ENCODE measurements at regions not wholly inside any gene's neighbourhood (a gene's known extent, or its start where the extent isn't known, plus 50 kb on each side); places are given as distances from the start of the nearest gene placed in this dataset.

DNA sequence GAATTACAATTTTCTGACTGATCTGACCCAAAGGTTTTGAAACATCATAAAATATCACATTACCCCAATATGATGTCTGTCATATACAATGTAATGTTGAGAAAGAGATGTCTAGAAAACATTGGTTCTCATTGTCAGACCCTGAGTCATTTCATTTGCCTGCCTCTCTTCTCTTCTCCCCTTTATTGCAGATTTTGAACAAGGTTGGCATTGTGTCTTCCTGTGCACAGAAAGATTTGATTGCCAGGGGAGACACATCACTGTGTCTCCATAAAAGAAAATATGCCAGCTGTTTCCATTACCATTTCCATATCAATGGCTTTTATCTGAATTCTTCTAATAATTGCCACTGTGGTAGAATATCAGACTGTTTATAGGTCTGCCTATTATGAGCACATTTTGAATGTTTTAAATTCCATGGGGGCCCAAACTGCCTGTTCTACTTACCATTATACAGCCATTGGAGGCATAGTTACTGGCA is 65.6 kb downstream of the IFI44 start:
- Histone ChIP-seq H3K27me3 (no peaks in the 10 kb centered on the region), H3K36me3 (no peaks in the 10 kb centered on the region), H3K4me1 (no peaks in the 10 kb centered on the region), H3K27ac (no peak overlapping the region), H3K9me3 (no peaks in the 10 kb centered on the region), H3K4me3 (no peak overlapping the region)
- TF ChIP-seq CTCF (IDR thresholded peaks at IDR 0.05) (no peak), POLR2AphosphoS5 (IDR thresholded peaks at IDR 0.05; ENCODE audit: insufficient read depth in 1 of 2, low read depth in 1 of 2) (no peak), POLR2A (IDR thresholded peaks at IDR 0.05) (no peak)
- intact Hi-C loops (cut with DNase I), result no loop called here
- DNase-seq (ENCODE audit: extremely low spot score in 2 of 2), result no peak

GRCh38 chr1:78716186-78716585 is 66.6 kb downstream of the IFI44 start:
- Histone ChIP-seq H3K27me3 (no peaks in the 10 kb centered on the region), H3K27ac (no peak overlapping the region), H3K9me3 (no peaks in the 10 kb centered on the region), H3K36me3 (no peaks in the 10 kb centered on the region), H3K4me1 (no peaks in the 10 kb centered on the region), H3K4me3 (no peak overlapping the region)
- intact Hi-C loops (cut with DNase I), result no loop called here
- no peak for TF ChIP-seq POLR2AphosphoS5 (IDR thresholded peaks at IDR 0.05; ENCODE audit: insufficient read depth in 1 of 2, low read depth in 1 of 2)
- TF ChIP-seq POLR2A (IDR thresholded peaks at IDR 0.05), result no peak
- TF ChIP-seq CTCF (IDR thresholded peaks at IDR 0.05), result no peak
- no peak for DNase-seq (ENCODE audit: extremely low spot score in 2 of 2)

- Histone ChIP-seq H3K27ac (no peak overlapping the region), H3K4me3 (no peak overlapping the region), H3K27me3 (no peaks in the 10 kb centered on the region), H3K9me3 (no peaks in the 10 kb centered on the region), H3K36me3 (no peaks in the 10 kb centered on the region), H3K4me1 (no peaks in the 10 kb centered on the region)
- intact Hi-C loops (cut with DNase I), result no loop called here
- no peak for DNase-seq (ENCODE audit: extremely low spot score in 2 of 2)
- no peak for TF ChIP-seq POLR2AphosphoS5 (IDR thresholded peaks at IDR 0.05; ENCODE audit: insufficient read depth in 1 of 2, low read depth in 1 of 2)
- TF ChIP-seq POLR2A (IDR thresholded peaks at IDR 0.05), result no peak
- no peak for TF ChIP-seq CTCF (IDR thresholded peaks at IDR 0.05)
Measured at GRCh38 chr1:78718566-78718965, 68.9 kb downstream of the IFI44 start.

- no peak for DNase-seq (ENCODE audit: extremely low spot score in 2 of 2)
- Histone ChIP-seq H3K27ac (no peak overlapping the region), H3K9me3 (no peaks in the 10 kb centered on the region), H3K4me3 (no peak overlapping the region), H3K27me3 (no peaks in the 10 kb centered on the region), H3K36me3 (no peaks in the 10 kb centered on the region), H3K4me1 (no peaks in the 10 kb centered on the region)
- TF ChIP-seq POLR2A (IDR thresholded peaks at IDR 0.05), result no peak
- TF ChIP-seq CTCF (IDR thresholded peaks at IDR 0.05), result no peak
- no peak for TF ChIP-seq POLR2AphosphoS5 (IDR thresholded peaks at IDR 0.05; ENCODE audit: insufficient read depth in 1 of 2, low read depth in 1 of 2)
- intact Hi-C loops (cut with DNase I), result no loop called here
Measured at GRCh38 chr1:78721136-78721535, 71.5 kb downstream of the IFI44 start.

GRCh38 chr1:78722105-78722504 is 72.5 kb downstream of the IFI44 start:
- no peak for TF ChIP-seq CTCF (IDR thresholded peaks at IDR 0.05)
- TF ChIP-seq POLR2A (IDR thresholded peaks at IDR 0.05), result no peak
- TF ChIP-seq POLR2AphosphoS5 (IDR thresholded peaks at IDR 0.05; ENCODE audit: insufficient read depth in 1 of 2, low read depth in 1 of 2), result no peak
- Histone ChIP-seq H3K4me3 (no peak overlapping the region), H3K27ac (no peak overlapping the region), H3K27me3 (no peaks in the 10 kb centered on the region), H3K9me3 (no peaks in the 10 kb centered on the region), H3K36me3 (no peaks in the 10 kb centered on the region), H3K4me1 (no peaks in the 10 kb centered on the region)
- DNase-seq (ENCODE audit: extremely low spot score in 2 of 2), result no peak
- intact Hi-C loops (cut with DNase I), result no loop called here

Measured in vagina (tissue), 2 donors.